ENCODE measurements at regions not wholly inside any gene's neighbourhood (a gene's known extent, or its start where the extent isn't known, plus 50 kb on each side); places are given as distances from the start of the nearest gene placed in this dataset.

GRCh38 chr4:24137671-24138601 is 248.1 kb upstream of the PPARGC1A start:
- Histone ChIP-seq H3K9ac (replicated peaks; ENCODE audit: extremely low read depth, insufficient read depth, low read length) (no peak overlapping the region), H3K4me3 (replicated peaks in 1 of 3; ENCODE audit: insufficient read depth in 1 of 3, low read depth in 1 of 3, low read length in 3 of 3) (no peak overlapping the region), H3K9me3 (replicated peaks; ENCODE audit: control insufficient read depth, insufficient read depth, low read length) (peaks cover 4% of the 10 kb centered on the region), H3K4me2 (ENCODE audit: insufficient read depth, low read length) (no peak overlapping the region), H2AFZ (ENCODE audit: low read depth, low read length) (no peak overlapping the region), H3K79me2 (ENCODE audit: control insufficient read depth, insufficient read depth, low read length) (no peaks in the 10 kb centered on the region), H3K9me1 (replicated peaks; ENCODE audit: control insufficient read depth, extremely low read depth, insufficient read depth, low read length) (no peaks in the 10 kb centered on the region), H3K27ac (ENCODE audit: insufficient read depth, low read depth, low read length) (no peak overlapping the region), H3K27me3 (ENCODE audit: control insufficient read depth in 2 of 2, insufficient read depth in 2 of 2, low read length in 2 of 2) (no peaks in the 10 kb centered on the region), H3K36me3 (ENCODE audit: control insufficient read depth in 2 of 2, extremely low read depth in 1 of 2, insufficient read depth in 2 of 2, low read length in 2 of 2) (no peaks in the 10 kb centered on the region), H4K20me1 (replicated peaks; ENCODE audit: control insufficient read depth, extremely low read depth, insufficient read depth, low read length) (no peaks in the 10 kb centered on the region), H3K4me1 (ENCODE audit: control insufficient read depth, extremely low read depth, insufficient read depth, low read length) (no peaks in the 10 kb centered on the region)
- no TSS peak for BruUV-seq (replicated peaks)
- no peak for DNase-seq (ENCODE audit: low read depth, low spot score)
- no peak for FAIRE-seq
- ChIA-PET POLR2A (interaction anchor here (0.7 kb wide), 1 partner anchor 53 kb away, joined by 3 read pairs; no protein-coding TSS in a partner anchor), CTCF (no interaction called here)
- dilution Hi-C loops (cut with MboI; ENCODE audit: extremely low pct_ligation_motif_present, low sequenced_read_pairs): no loop called here
- intact Hi-C loops (cut with micrococcal nuclease): no loop called here
- TF ChIP-seq FOS (IDR thresholded peaks at IDR 0.05; ENCODE audit: borderline replicate concordance, insufficient read depth, low read length): no peak
- TF ChIP-seq EZH2 (IDR thresholded peaks at IDR 0.05; ENCODE audit: borderline replicate concordance, low read depth, low read length, severe bottlenecking): no peak
- no peak for TF ChIP-seq JUN (IDR thresholded peaks at IDR 0.05; ENCODE audit: borderline replicate concordance, insufficient read depth, insufficient read length, low read depth)
- TF ChIP-seq POLR2AphosphoS5 (IDR thresholded peaks at IDR 0.05; ENCODE audit: insufficient read depth, low read depth, low read length): no peak
- TF ChIP-seq, protein P1, sequence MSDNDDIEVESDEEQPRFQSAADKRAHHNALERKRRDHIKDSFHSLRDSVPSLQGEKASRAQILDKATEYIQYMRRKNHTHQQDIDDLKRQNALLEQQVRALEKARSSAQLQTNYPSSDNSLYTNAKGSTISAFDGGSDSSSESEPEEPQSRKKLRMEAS (IDR thresholded peaks at IDR 0.05; ENCODE audit: insufficient read depth, insufficient read length): no peak
- no peak for TF ChIP-seq POLR2A (IDR thresholded peaks at IDR 0.05; ENCODE audit: low read depth, low read length)

Measured in endothelial cell of umbilical vein (primary cell).